ENCODE measurements at regions not wholly inside any gene's neighbourhood (a gene's known extent, or its start where the extent isn't known, plus 50 kb on each side); places are given as distances from the start of the nearest gene placed in this dataset.

DNA sequence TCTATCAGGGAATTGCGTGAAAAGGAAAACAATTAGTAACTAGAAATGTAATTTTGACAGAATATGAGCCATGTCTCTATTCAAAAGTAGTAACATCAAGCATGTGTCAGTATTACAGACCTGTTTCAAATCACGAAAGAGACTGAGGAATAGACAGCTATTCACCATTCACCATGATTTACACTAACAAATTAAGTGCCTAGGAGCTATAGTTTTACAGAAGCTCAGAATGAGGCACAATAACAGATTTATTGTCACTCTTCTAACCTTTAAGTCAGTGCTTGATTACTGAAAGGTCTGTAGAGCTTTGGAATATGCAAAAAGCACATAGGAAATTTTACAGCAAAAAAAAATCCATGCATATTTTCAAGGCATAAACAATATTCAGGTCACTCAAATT is 208.2 kb downstream of the SLCO4C1 start:
- intact Hi-C loops (cut with micrococcal nuclease) = no loop called here
- no peak for ATAC-seq
- no peaks in the 10 kb centered on the region for H3K4me1 ChIP-seq (replicated peaks in 1 of 2; ENCODE audit: control insufficient read depth in 2 of 2, insufficient read depth in 2 of 2, low read length in 2 of 2)
- no peak overlapping the region for H3K9ac ChIP-seq (ENCODE audit: insufficient read depth in 1 of 2, low read depth in 2 of 2, low read length in 2 of 2)
- no TSS peak for BruUV-seq (replicated peaks)
- no peaks in the 10 kb centered on the region for H3K36me3 ChIP-seq (ENCODE audit: control insufficient read depth, insufficient read depth, low read length)
- no peaks in the 10 kb centered on the region for H4K20me1 ChIP-seq (replicated peaks; ENCODE audit: control insufficient read depth, insufficient read depth, low read length)
- ChIA-PET CTCF (ENCODE audit: low intra/inter-chr PET ratio) (no interaction called here), POLR2A (no interaction called here)
- no peak overlapping the region for H2AFZ ChIP-seq (ENCODE audit: low read depth, low read length)
- no peak overlapping the region for H3K27ac ChIP-seq (ENCODE audit: extremely low read depth, low read depth, low read length)
- H3K27me3 ChIP-seq (ENCODE audit: control insufficient read depth in 2 of 2, insufficient read depth in 2 of 2, low read length in 2 of 2) = no peaks in the 10 kb centered on the region
- no peak overlapping the region for H3K4me2 ChIP-seq (ENCODE audit: insufficient read depth, low read length)
- H3K4me3 ChIP-seq = no peak overlapping the region
- H3K9me3 ChIP-seq (replicated peaks; ENCODE audit: control insufficient read depth, insufficient read depth, low read depth, low read length) = no peaks in the 10 kb centered on the region
- in situ Hi-C loops (cut with MboI) = no loop called here
- 0% methylated on average over 2 of the region's 2 CpGs for WGBS (ENCODE audit: insufficient coverage, low coverage, missing lambda C conversion rate)
- no peak for TF ChIP-seq CSDE1 (IDR thresholded peaks at IDR 0.05)
- H3K79me2 ChIP-seq (ENCODE audit: control insufficient read depth, insufficient read depth, low read length) = no peaks in the 10 kb centered on the region
- FAIRE-seq = no peak
- DNase-seq (ENCODE audit: extremely low read depth in 1 of 4, low spot score in 3 of 4) = no peak
- no peaks in the 10 kb centered on the region for H3K9me1 ChIP-seq (ENCODE audit: control insufficient read depth, insufficient read depth, low read length)

DNA sequence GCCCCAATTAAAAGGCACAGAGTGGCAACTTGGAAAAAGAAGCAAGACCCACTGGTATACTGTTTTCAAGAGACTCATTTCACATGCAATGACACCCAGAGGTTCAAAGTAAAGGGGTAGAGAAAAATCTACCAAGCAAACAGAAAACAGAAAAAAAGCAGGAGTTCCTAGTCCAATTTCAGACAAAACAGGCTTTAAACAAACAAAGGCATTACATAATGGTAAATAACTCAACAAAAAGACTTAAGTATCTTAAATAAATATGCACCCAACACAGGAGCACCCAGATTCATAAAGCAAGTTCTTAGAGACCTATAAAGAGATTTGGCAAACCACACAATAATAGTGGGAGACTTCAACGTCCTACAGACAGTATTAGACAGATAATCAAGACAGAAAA is 215.8 kb downstream of the SLCO4C1 start:
- intact Hi-C loops (cut with micrococcal nuclease) = no loop called here
- ChIA-PET CTCF (ENCODE audit: low intra/inter-chr PET ratio) (no interaction called here), POLR2A (no interaction called here)
- no peaks in the 10 kb centered on the region for H4K20me1 ChIP-seq (replicated peaks; ENCODE audit: control insufficient read depth, insufficient read depth, low read length)
- BruUV-seq (replicated peaks) = no TSS peak
- no peak overlapping the region for H2AFZ ChIP-seq (ENCODE audit: low read depth, low read length)
- H3K4me1 ChIP-seq (replicated peaks in 1 of 2; ENCODE audit: control insufficient read depth in 2 of 2, insufficient read depth in 2 of 2, low read length in 2 of 2) = no peaks in the 10 kb centered on the region
- in situ Hi-C loops (cut with MboI) = no loop called here
- H3K79me2 ChIP-seq (ENCODE audit: control insufficient read depth, insufficient read depth, low read length) = no peaks in the 10 kb centered on the region
- WGBS (ENCODE audit: insufficient coverage, low coverage, missing lambda C conversion rate) = 5% methylated on average over 1 of the region's 1 CpG
- TF ChIP-seq TAF1 (IDR thresholded peaks at IDR 0.05; ENCODE audit: control insufficient read depth, extremely low read depth, insufficient read depth, low read length, severe bottlenecking) (no peak), BCOR (IDR thresholded peaks at IDR 0.05) (no peak), ELF4 (CRISPR knock-in tag; IDR thresholded peaks at IDR 0.05) (no peak), EZH2 (IDR thresholded peaks at IDR 0.05; ENCODE audit: borderline replicate concordance, low read depth, low read length) (no peak), ZNF668 (CRISPR knock-in tag; IDR thresholded peaks at IDR 0.05) (no peak), TEAD4 (IDR thresholded peaks at IDR 0.05; ENCODE audit: low read length) (no peak), TEAD4 (CRISPR knock-in tag; IDR thresholded peaks at IDR 0.05; ENCODE audit: borderline replicate concordance) (no peak), ZNF445 (CRISPR knock-in tag; IDR thresholded peaks at IDR 0.05; ENCODE audit: low read depth) (no peak)
- TF ChIP-seq, protein P1, sequence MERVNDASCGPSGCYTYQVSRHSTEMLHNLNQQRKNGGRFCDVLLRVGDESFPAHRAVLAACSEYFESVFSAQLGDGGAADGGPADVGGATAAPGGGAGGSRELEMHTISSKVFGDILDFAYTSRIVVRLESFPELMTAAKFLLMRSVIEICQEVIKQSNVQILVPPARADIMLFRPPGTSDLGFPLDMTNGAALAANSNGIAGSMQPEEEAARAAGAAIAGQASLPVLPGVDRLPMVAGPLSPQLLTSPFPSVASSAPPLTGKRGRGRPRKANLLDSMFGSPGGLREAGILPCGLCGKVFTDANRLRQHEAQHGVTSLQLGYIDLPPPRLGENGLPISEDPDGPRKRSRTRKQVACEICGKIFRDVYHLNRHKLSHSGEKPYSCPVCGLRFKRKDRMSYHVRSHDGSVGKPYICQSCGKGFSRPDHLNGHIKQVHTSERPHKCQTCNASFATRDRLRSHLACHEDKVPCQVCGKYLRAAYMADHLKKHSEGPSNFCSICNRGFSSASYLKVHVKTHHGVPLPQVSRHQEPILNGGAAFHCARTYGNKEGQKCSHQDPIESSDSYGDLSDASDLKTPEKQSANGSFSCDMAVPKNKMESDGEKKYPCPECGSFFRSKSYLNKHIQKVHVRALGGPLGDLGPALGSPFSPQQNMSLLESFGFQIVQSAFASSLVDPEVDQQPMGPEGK (CRISPR knock-in tag; IDR thresholded peaks at IDR 0.05; ENCODE audit: borderline replicate concordance) = no peak
- TF ChIP-seq, protein P2, sequence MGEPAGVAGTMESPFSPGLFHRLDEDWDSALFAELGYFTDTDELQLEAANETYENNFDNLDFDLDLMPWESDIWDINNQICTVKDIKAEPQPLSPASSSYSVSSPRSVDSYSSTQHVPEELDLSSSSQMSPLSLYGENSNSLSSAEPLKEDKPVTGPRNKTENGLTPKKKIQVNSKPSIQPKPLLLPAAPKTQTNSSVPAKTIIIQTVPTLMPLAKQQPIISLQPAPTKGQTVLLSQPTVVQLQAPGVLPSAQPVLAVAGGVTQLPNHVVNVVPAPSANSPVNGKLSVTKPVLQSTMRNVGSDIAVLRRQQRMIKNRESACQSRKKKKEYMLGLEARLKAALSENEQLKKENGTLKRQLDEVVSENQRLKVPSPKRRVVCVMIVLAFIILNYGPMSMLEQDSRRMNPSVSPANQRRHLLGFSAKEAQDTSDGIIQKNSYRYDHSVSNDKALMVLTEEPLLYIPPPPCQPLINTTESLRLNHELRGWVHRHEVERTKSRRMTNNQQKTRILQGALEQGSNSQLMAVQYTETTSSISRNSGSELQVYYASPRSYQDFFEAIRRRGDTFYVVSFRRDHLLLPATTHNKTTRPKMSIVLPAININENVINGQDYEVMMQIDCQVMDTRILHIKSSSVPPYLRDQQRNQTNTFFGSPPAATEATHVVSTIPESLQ (CRISPR knock-in tag; IDR thresholded peaks at IDR 0.05) = no peak
- no peak overlapping the region for H3K4me3 ChIP-seq
- DNase-seq (ENCODE audit: extremely low read depth in 1 of 4, low spot score in 3 of 4) = no peak
- no peaks in the 10 kb centered on the region for H3K36me3 ChIP-seq (ENCODE audit: control insufficient read depth, insufficient read depth, low read length)
- no peaks in the 10 kb centered on the region for H3K27me3 ChIP-seq (ENCODE audit: control insufficient read depth in 2 of 2, insufficient read depth in 2 of 2, low read length in 2 of 2)
- no peak for FAIRE-seq
- H3K9me1 ChIP-seq (ENCODE audit: control insufficient read depth, insufficient read depth, low read length) = no peaks in the 10 kb centered on the region
- no peak overlapping the region for H3K27ac ChIP-seq (ENCODE audit: extremely low read depth, low read depth, low read length)
- ATAC-seq = no peak
- no peak overlapping the region for H3K4me2 ChIP-seq (ENCODE audit: insufficient read depth, low read length)
- H3K9me3 ChIP-seq (replicated peaks; ENCODE audit: control insufficient read depth, insufficient read depth, low read depth, low read length) = no peaks in the 10 kb centered on the region
- H3K9ac ChIP-seq (ENCODE audit: insufficient read depth in 1 of 2, low read depth in 2 of 2, low read length in 2 of 2) = no peak overlapping the region

Measured in K562 (cell line).